ENCODE measurements at regions not wholly inside any gene's neighbourhood (a gene's known extent, or its start where the extent isn't known, plus 50 kb on each side); places are given as distances from the start of the nearest gene placed in this dataset.

DNA sequence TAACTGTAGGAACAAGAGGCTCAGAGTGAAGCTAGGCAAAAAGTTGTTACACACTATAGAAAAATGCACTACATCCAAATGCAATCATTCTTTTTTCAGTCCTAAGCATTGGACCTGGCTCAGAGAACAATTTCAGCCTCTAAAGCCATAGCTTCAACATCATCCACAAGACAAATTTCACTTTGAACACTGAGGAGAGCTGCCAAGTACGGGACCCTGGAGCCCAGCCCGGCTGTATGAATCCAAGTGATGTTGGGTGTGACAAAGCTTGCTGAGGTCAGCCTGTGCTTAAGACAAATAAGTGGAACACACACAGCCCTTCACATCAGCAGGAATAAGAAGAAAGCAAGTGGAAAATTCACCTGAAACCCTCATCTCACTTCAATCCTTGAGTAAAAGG lies 233.1 kb upstream of the PFKP start:
- TF ChIP-seq NFRKB (IDR thresholded peaks at IDR 0.05): no peak
- TF ChIP-seq FOXA1 (IDR thresholded peaks at IDR 0.05): no peak
- TF ChIP-seq FOXK2 (IDR thresholded peaks at IDR 0.05): no peak
- TF ChIP-seq, protein P1, sequence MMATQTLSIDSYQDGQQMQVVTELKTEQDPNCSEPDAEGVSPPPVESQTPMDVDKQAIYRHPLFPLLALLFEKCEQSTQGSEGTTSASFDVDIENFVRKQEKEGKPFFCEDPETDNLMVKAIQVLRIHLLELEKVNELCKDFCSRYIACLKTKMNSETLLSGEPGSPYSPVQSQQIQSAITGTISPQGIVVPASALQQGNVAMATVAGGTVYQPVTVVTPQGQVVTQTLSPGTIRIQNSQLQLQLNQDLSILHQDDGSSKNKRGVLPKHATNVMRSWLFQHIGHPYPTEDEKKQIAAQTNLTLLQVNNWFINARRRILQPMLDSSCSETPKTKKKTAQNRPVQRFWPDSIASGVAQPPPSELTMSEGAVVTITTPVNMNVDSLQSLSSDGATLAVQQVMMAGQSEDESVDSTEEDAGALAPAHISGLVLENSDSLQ (IDR thresholded peaks at IDR 0.05): no peak
- no peak for TF ChIP-seq ELF4 (IDR thresholded peaks at IDR 0.05)
